Hepatocyte (in vitro differentiated cells): ENCODE measurements at regions not wholly inside any gene's neighbourhood (a gene's known extent, or its start where the extent isn't known, plus 50 kb on each side); places are given as distances from the start of the nearest gene placed in this dataset.

Source experiments
- DNase-seq: peaks from one replicate; pipeline ENCODE4 v3.0.0-alpha.2; 2016; ENCODE audit warnings: low spot score
- H2AFZ ChIP-seq: fragments of 200-600 bp; sonication (generic); 2 replicates; pipeline ENCODE4 v1.6.0; 2016; ENCODE audit warnings: antibody characterized with exemption, mild to moderate bottlenecking
- H3K27ac ChIP-seq: fragments of 200-600 bp; sonication (generic); 2 replicates; pipeline ENCODE4 v1.5.1; 2016; ENCODE audit warnings: mild to moderate bottlenecking
- H3K27me3 ChIP-seq: fragments of 200-600 bp; sonication (generic); 2 replicates; pipeline ENCODE4 v1.6.1; 2016
- H3K36me3 ChIP-seq: fragments of 200-600 bp; sonication (generic); replicated peaks from 2 replicates; pipeline ENCODE4 v1.5.1; 2016; ENCODE audit warnings: low read depth; ENCODE audit not compliant: insufficient read depth
- H3K4me1 ChIP-seq: fragments of 200-600 bp; sonication (generic); 2 replicates; pipeline ENCODE4 v1.5.1; 2016; ENCODE audit warnings: mild to moderate bottlenecking, moderate library complexity; ENCODE audit not compliant: insufficient read depth
- H3K4me2 ChIP-seq: fragments of 200-600 bp; sonication (generic); 2 replicates; pipeline ENCODE4 v1.6.0; 2016
- H3K4me3 ChIP-seq: fragments of 200-600 bp; sonication (generic); 2 replicates; pipeline ENCODE4 v1.5.1; 2016; ENCODE audit warnings: mild to moderate bottlenecking
- H3K79me2 ChIP-seq: fragments of 200-600 bp; sonication (generic); 2 replicates; pipeline ENCODE4 v1.6.0; 2017; ENCODE audit warnings: mild to moderate bottlenecking
- H3K9me2 ChIP-seq: fragments of 200-600 bp; sonication (generic); replicated peaks from 2 replicates; pipeline ENCODE4 v1.6.0; 2017; ENCODE audit warnings: mild to moderate bottlenecking; ENCODE audit not compliant: insufficient read depth
- H3K9me3 ChIP-seq: fragments of 200-600 bp; sonication (generic); 2 replicates; pipeline ENCODE4 v1.5.1; 2016; ENCODE audit warnings: low read depth, mild to moderate bottlenecking
- H4K20me1 ChIP-seq: fragments of 200-600 bp; sonication (generic); 2 replicates; pipeline ENCODE4 v1.6.0; 2016; ENCODE audit warnings: mild to moderate bottlenecking; ENCODE audit not compliant: insufficient read depth, poor library complexity, severe bottlenecking
- EZH2 ChIP-seq: fragments of 200-600 bp; sonication (generic); IDR thresholded peaks from 2 replicates; pipeline ENCODE4 v1.6.1; 2016; ENCODE audit warnings: antibody characterized with exemption, mild to moderate bottlenecking, borderline replicate concordance
- EZH2phosphoT487 ChIP-seq: fragments of 200-600 bp; sonication (generic); IDR thresholded peaks from one replicate; pipeline ENCODE4 v1.6.1; 2018; ENCODE audit warnings: antibody characterized with exemption, mild to moderate bottlenecking, low read depth, moderate library complexity; ENCODE audit not compliant: unreplicated experiment, severe bottlenecking
- WGBS: methylation state at CpG from one replicate; pipeline ENCODE4 v1.1.6; 2016; ENCODE audit warnings: low lambda C conversion rate; ENCODE audit errors: missing lambda C conversion rate; 5-methylcytosine and 5-hydroxymethylcytosine counted together
- TF ChIP-seq, protein P1 (sequence below): fragments of 200-600 bp; sonication (generic); IDR thresholded peaks from 2 replicates; pipeline ENCODE4 v1.5.1; 2016; ENCODE audit warnings: antibody characterized with exemption, mild to moderate bottlenecking; ENCODE audit not compliant: poor library complexity

DNA sequence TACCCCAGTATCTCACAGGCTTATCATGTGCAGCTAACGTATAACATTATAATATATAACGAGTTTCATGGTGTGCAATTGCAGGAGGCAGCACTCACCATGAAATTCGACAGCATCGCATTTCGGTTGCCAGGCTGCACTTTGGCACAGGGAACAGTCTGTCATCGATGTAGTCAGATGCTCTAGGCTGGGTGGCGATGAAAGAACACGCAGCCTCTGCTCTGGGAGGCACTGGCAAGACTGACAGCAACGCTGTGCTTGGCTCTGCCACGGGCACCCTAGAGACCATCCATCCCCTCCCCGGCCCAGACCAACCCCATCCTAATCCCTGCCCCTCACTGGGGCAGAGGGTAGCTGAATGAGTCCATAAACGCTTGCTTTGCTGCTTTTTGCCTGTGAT is 290.8 kb downstream of the MED10 start:
- H3K4me3 ChIP-seq, result no peak overlapping the region
- no peaks in the 10 kb centered on the region for H4K20me1 ChIP-seq
- no peak overlapping the region for H3K4me2 ChIP-seq
- H2AFZ ChIP-seq, result no peak overlapping the region
- H3K4me1 ChIP-seq, result no peaks in the 10 kb centered on the region
- WGBS, result 90% methylated on average over 12 of the region's 12 CpGs
- no peak overlapping the region for H3K27ac ChIP-seq
- no peak for DNase-seq
- TF ChIP-seq EZH2, result no peak
- TF ChIP-seq, protein P1, sequence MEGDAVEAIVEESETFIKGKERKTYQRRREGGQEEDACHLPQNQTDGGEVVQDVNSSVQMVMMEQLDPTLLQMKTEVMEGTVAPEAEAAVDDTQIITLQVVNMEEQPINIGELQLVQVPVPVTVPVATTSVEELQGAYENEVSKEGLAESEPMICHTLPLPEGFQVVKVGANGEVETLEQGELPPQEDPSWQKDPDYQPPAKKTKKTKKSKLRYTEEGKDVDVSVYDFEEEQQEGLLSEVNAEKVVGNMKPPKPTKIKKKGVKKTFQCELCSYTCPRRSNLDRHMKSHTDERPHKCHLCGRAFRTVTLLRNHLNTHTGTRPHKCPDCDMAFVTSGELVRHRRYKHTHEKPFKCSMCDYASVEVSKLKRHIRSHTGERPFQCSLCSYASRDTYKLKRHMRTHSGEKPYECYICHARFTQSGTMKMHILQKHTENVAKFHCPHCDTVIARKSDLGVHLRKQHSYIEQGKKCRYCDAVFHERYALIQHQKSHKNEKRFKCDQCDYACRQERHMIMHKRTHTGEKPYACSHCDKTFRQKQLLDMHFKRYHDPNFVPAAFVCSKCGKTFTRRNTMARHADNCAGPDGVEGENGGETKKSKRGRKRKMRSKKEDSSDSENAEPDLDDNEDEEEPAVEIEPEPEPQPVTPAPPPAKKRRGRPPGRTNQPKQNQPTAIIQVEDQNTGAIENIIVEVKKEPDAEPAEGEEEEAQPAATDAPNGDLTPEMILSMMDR, result no peak
- TF ChIP-seq EZH2phosphoT487, result no peak
- H3K36me3 ChIP-seq, result no peaks in the 10 kb centered on the region
- H3K79me2 ChIP-seq, result no peaks in the 10 kb centered on the region
- H3K27me3 ChIP-seq, result no peaks in the 10 kb centered on the region
- no peaks in the 10 kb centered on the region for H3K9me3 ChIP-seq
- H3K9me2 ChIP-seq, result no peaks in the 10 kb centered on the region

DNA sequence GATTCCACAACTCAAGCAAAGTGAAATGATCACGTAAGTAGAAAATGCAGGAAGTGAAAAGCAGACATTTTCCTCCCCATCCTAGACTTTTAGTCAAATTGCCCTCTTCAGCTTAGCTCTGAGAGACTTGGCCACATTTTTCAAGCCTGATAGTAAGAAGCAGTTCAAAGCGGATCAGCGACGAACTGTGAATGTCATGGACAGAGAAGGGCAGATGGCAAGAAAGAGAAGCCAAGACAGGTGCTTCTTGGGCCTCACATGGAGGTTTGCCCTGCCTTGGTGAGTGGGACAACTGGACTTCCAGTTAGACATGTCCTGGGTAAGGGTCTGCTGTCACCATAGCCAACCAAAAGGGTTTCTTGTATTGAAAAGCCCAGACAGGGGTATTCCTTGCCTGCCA is 291.5 kb downstream of the MED10 start:
- no peaks in the 10 kb centered on the region for H4K20me1 ChIP-seq
- H3K27ac ChIP-seq, result no peak overlapping the region
- no peaks in the 10 kb centered on the region for H3K36me3 ChIP-seq
- TF ChIP-seq, protein P1, result no peak
- TF ChIP-seq EZH2 (no peak), EZH2phosphoT487 (no peak)
- H3K4me3 ChIP-seq, result no peak overlapping the region
- no peak overlapping the region for H3K4me2 ChIP-seq
- no peaks in the 10 kb centered on the region for H3K27me3 ChIP-seq
- H3K4me1 ChIP-seq, result no peaks in the 10 kb centered on the region
- DNase-seq, result no peak
- no peak overlapping the region for H2AFZ ChIP-seq
- WGBS, result 91% methylated on average over 4 of the region's 4 CpGs
- no peaks in the 10 kb centered on the region for H3K9me3 ChIP-seq
- H3K79me2 ChIP-seq, result no peaks in the 10 kb centered on the region
- H3K9me2 ChIP-seq, result no peaks in the 10 kb centered on the region

DNA sequence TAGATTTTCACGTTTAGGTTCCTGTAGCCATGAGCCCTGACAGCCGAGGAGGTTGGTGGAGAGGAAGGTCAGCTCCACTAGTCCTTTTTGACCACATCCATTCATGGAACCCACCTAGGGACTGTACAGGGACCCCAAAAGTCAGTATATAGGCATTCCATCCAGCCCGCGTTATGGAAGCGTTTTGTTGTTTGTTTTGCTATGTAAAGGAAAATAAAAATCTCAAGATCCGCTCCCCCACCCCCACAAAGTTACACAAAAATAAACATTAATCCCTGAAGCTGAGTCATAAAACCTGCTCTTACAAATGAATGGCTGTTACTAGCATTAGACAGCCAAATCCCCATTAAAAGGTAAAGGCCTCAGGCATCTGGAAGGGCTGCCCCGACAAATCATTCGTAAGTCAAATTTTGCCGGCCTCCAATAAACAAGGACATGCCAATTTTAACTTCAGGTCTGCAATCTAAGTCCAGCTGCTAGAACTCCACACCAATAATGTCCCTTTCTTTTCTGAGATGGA is 292.9 kb downstream of the MED10 start:
- no peak overlapping the region for H3K4me3 ChIP-seq
- no peak for TF ChIP-seq EZH2phosphoT487
- no peak for TF ChIP-seq EZH2
- TF ChIP-seq, protein P1, result no peak
- H3K27me3 ChIP-seq, result no peaks in the 10 kb centered on the region
- no peaks in the 10 kb centered on the region for H4K20me1 ChIP-seq
- H3K27ac ChIP-seq, result no peak overlapping the region
- no peaks in the 10 kb centered on the region for H3K9me3 ChIP-seq
- H2AFZ ChIP-seq, result no peak overlapping the region
- no peaks in the 10 kb centered on the region for H3K9me2 ChIP-seq
- DNase-seq, result no peak
- no peaks in the 10 kb centered on the region for H3K4me1 ChIP-seq
- H3K79me2 ChIP-seq, result no peaks in the 10 kb centered on the region
- no peak overlapping the region for H3K4me2 ChIP-seq
- no peaks in the 10 kb centered on the region for H3K36me3 ChIP-seq
- WGBS, result 74% methylated on average over 9 of the region's 9 CpGs

DNA sequence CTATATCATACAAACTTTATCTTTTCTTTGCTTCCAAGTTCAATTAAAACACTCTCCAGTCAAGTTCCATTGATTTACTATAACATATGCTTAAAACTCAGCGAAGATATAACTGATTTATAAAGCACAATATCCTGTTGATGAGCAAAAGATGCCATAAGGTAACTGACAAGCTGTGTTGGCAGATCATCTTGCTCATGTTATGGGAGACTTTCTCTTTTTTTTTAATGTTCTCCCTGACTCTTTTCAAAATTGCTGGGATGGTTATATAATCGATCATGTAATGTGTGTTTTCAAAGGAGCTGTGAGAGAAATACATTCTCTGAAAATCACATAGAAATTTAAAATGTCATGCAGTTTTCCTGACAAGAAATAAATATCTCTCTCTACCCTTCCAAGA is 293.5 kb downstream of the MED10 start:
- DNase-seq, result no peak
- H3K27ac ChIP-seq, result no peak overlapping the region
- H3K27me3 ChIP-seq, result no peaks in the 10 kb centered on the region
- no peaks in the 10 kb centered on the region for H3K36me3 ChIP-seq
- no peak overlapping the region for H3K4me2 ChIP-seq
- no peak overlapping the region for H3K4me3 ChIP-seq
- no peak for TF ChIP-seq EZH2phosphoT487
- no peak for TF ChIP-seq EZH2
- TF ChIP-seq, protein P1, result no peak
- no peaks in the 10 kb centered on the region for H3K79me2 ChIP-seq
- 82% methylated on average over 2 of the region's 2 CpGs for WGBS
- H2AFZ ChIP-seq, result no peak overlapping the region
- H3K9me3 ChIP-seq, result no peaks in the 10 kb centered on the region
- no peaks in the 10 kb centered on the region for H3K4me1 ChIP-seq
- no peaks in the 10 kb centered on the region for H3K9me2 ChIP-seq
- no peaks in the 10 kb centered on the region for H4K20me1 ChIP-seq
